OCI-LY1 (cell line): ENCODE measurements at regions not wholly inside any gene's neighbourhood (a gene's known extent, or its start where the extent isn't known, plus 50 kb on each side); places are given as distances from the start of the nearest gene placed in this dataset.

ENCODE experiments used
- H2AFZ ChIP-seq: fragments of 200-600 bp; sonication (generic), shearing (Covaris generic); 2 replicates; pipeline ENCODE4 v1.6.0; 2014; ENCODE audit warnings: antibody characterized with exemption, mild to moderate bottlenecking, low read length
- H3F3A ChIP-seq: fragments of 200-600 bp; sonication (generic), shearing (Covaris generic); 2 replicates; pipeline ENCODE4 v1.6.0; 2014; ENCODE audit warnings: mild to moderate bottlenecking, antibody characterized with exemption, low read length, moderate library complexity; ENCODE audit not compliant: insufficient read depth
- H3K27ac ChIP-seq: fragments of 200-600 bp; sonication (generic); 2 replicates; pipeline ENCODE4 v1.5.1; 2014; ENCODE audit warnings: low read length, mixed run types, mild to moderate bottlenecking, low read depth; ENCODE audit not compliant: poor library complexity, severe bottlenecking
- H3K27me3 ChIP-seq: fragments of 200-600 bp; sonication (generic); 2 replicates; pipeline ENCODE4 v1.6.0; 2014; ENCODE audit warnings: antibody characterized with exemption, mild to moderate bottlenecking, low read length, moderate library complexity; ENCODE audit not compliant: insufficient read depth
- H3K36me3 ChIP-seq: fragments of 200-600 bp; sonication (generic); 2 replicates; pipeline ENCODE4 v1.6.1; 2014; ENCODE audit warnings: mild to moderate bottlenecking, antibody characterized with exemption, low read length, moderate library complexity, mixed read lengths; ENCODE audit not compliant: insufficient read depth
- H3K4me1 ChIP-seq: fragments of 200-600 bp; sonication (generic); 2 replicates; pipeline ENCODE4 v1.5.1; 2014; ENCODE audit warnings: mild to moderate bottlenecking, low read length, moderate library complexity; ENCODE audit not compliant: insufficient read depth, severe bottlenecking
- H3K4me2 ChIP-seq: fragments of 200-600 bp; sonication (generic), shearing (Covaris generic); 2 replicates; pipeline ENCODE4 v1.6.1; 2014; ENCODE audit warnings: low read length
- H3K4me3 ChIP-seq: fragments of 200-600 bp; sonication (generic); 2 replicates; pipeline ENCODE4 v1.5.1; 2014; ENCODE audit warnings: low read length, low read depth, mild to moderate bottlenecking, mixed read lengths; ENCODE audit not compliant: poor library complexity, severe bottlenecking
- H3K79me2 ChIP-seq: fragments of 200-600 bp; shearing (Covaris generic); 2 replicates; pipeline ENCODE4 v1.6.1; 2016; ENCODE audit warnings: mixed run types, low read length, mixed read lengths; ENCODE audit not compliant: insufficient read depth
- H3K9ac ChIP-seq: fragments of 200-600 bp; sonication (generic), shearing (Covaris generic); 2 replicates; pipeline ENCODE4 v1.6.1; 2014; ENCODE audit warnings: mild to moderate bottlenecking, low read length, mixed read lengths
- H3K9me2 ChIP-seq: fragments of 200-600 bp; sonication (generic), shearing (Covaris generic); 2 replicates; pipeline ENCODE4 v1.6.1; 2014; ENCODE audit warnings: low read depth, mild to moderate bottlenecking, low read length, mixed read lengths
- H3K9me3 ChIP-seq: fragments of 200-600 bp; shearing (Covaris generic); 2 replicates; pipeline ENCODE4 v1.6.1; 2014; ENCODE audit warnings: low read length, mixed read lengths
- H4K20me1 ChIP-seq: fragments of 200-600 bp; sonication (generic), shearing (Covaris generic); 2 replicates; pipeline ENCODE4 v1.6.0; 2016; ENCODE audit warnings: mild to moderate bottlenecking, low read length; ENCODE audit not compliant: insufficient read depth
- CTCF ChIP-seq: fragments of 200-600 bp; sonication (generic), shearing (Covaris generic); IDR thresholded peaks from 2 replicates; pipeline ENCODE4 v1.5.1; 2017; ENCODE audit warnings: mild to moderate bottlenecking, antibody characterized with exemption, low read length, moderate library complexity, mixed read lengths
- EZH2 ChIP-seq: fragments of 200-600 bp; sonication (generic), shearing (Covaris generic); IDR thresholded peaks from 2 replicates; pipeline ENCODE4 v1.8.0; 2017; ENCODE audit warnings: borderline replicate concordance, mixed run types, mild to moderate bottlenecking, antibody characterized with exemption, low read length, moderate library complexity, mixed read lengths

GRCh38 chr2:241925821-241926441 lies 56.4 kb downstream of the RTP5 start:
- no peak overlapping the region for H3K4me2 ChIP-seq
- no peak overlapping the region for H3K4me3 ChIP-seq
- no peak for TF ChIP-seq CTCF
- TF ChIP-seq EZH2, result no peak
- H3K4me1 ChIP-seq, result no peaks in the 10 kb centered on the region
- H2AFZ ChIP-seq, result no peak overlapping the region
- H3K27ac ChIP-seq, result no peak overlapping the region
- no peaks in the 10 kb centered on the region for H3F3A ChIP-seq
- H3K9ac ChIP-seq, result no peak overlapping the region
- H3K27me3 ChIP-seq, result no peaks in the 10 kb centered on the region
- no peaks in the 10 kb centered on the region for H3K79me2 ChIP-seq
- H3K9me3 ChIP-seq, result no peaks in the 10 kb centered on the region
- no peaks in the 10 kb centered on the region for H4K20me1 ChIP-seq
- H3K36me3 ChIP-seq, result no peaks in the 10 kb centered on the region
- H3K9me2 ChIP-seq, result no peaks in the 10 kb centered on the region

- Histone ChIP-seq H3F3A (no peaks in the 10 kb centered on the region), H3K79me2 (no peaks in the 10 kb centered on the region), H3K9ac (no peak overlapping the region), H3K4me2 (no peak overlapping the region), H3K36me3 (no peaks in the 10 kb centered on the region), H3K27me3 (no peaks in the 10 kb centered on the region), H3K4me3 (no peak overlapping the region), H3K27ac (no peak overlapping the region), H3K4me1 (no peaks in the 10 kb centered on the region), H4K20me1 (no peaks in the 10 kb centered on the region), H2AFZ (no peak overlapping the region), H3K9me2 (no peaks in the 10 kb centered on the region), H3K9me3 (no peaks in the 10 kb centered on the region)
- TF ChIP-seq CTCF (no peak), EZH2 (no peak)
These were observed 57.2 kb downstream of the RTP5 start for GRCh38 chr2:241926541-241927311.

GRCh38 chr2:241929551-241930490 lies 60.3 kb downstream of the RTP5 start:
- no peaks in the 10 kb centered on the region for H3K27me3 ChIP-seq
- no peaks in the 10 kb centered on the region for H4K20me1 ChIP-seq
- H3K9me3 ChIP-seq, result no peaks in the 10 kb centered on the region
- no peaks in the 10 kb centered on the region for H3K4me1 ChIP-seq
- no peak overlapping the region for H3K4me3 ChIP-seq
- no peak overlapping the region for H3K9ac ChIP-seq
- H3K79me2 ChIP-seq, result no peaks in the 10 kb centered on the region
- no peaks in the 10 kb centered on the region for H3F3A ChIP-seq
- no peak overlapping the region for H3K4me2 ChIP-seq
- no peaks in the 10 kb centered on the region for H3K9me2 ChIP-seq
- H2AFZ ChIP-seq, result no peak overlapping the region
- no peaks in the 10 kb centered on the region for H3K36me3 ChIP-seq
- TF ChIP-seq CTCF (no peak), EZH2 (no peak)
- H3K27ac ChIP-seq, result no peak overlapping the region
